ENCODE measurements at regions not wholly inside any gene's neighbourhood (a gene's known extent, or its start where the extent isn't known, plus 50 kb on each side); places are given as distances from the start of the nearest gene placed in this dataset.

DNA sequence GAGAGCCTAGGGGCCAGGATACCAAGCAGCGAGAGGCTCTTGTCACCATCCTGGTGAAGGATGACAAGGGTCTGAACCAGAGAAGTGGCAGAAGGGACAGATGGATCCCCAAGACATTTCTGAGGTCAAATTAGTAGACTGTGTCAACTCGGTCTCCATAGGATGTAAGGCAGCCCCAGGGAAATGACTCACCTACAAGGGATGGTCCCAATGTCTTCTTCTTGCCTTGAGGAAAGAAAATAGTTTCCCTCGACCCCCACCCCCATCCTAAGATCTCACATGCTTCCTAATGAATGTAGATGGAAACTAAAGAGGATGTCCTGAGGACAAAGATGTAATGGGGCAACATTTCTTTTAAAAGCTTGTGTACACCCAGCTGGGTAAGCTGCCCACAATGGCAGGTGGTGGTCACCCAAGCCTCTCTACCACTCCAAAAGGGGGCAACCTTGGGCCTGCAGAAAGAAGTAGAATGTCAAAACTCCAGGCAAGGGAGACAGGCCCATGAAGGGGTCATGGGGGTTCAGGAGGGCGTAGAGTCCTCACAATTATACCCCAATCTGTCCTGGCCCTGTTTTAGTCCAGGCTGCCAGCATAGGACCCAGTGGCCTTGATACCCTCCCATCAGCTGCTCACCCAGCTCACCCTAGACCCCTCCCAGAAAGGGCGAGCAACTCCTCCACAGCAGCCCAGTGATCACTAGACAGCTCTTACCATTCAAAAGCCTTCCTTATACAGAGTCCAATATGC, 187.4 kb downstream of the ACTL7B start:
- Mint-ChIP-seq H3K4me3 (no peak overlapping the region), H3K36me3 (ENCODE audit: insufficient read depth in 1 of 3, low read depth in 3 of 3) (no peaks in the 10 kb centered on the region; a peak in 1 of 7 replicates), H3K27me3 (ENCODE audit: low read depth) (peaks cover 3% of the 10 kb centered on the region; the same call in 1 of the 2 replicates), H3K9me3 (no peaks in the 10 kb centered on the region; a peak in 1 of 5 replicates), H3K4me1 (peaks cover 19% of the 10 kb centered on the region in 2 experiments), H3K27ac (no peak overlapping the region)
- Histone ChIP-seq H2BK12ac (ENCODE audit: insufficient read length, low read depth, low read length) (no peak overlapping the region), H3K23ac (ENCODE audit: insufficient read length, low read depth, low read length) (no peak overlapping the region), H2AK5ac (ENCODE audit: insufficient read length, low read length) (no peak overlapping the region), H3K4ac (ENCODE audit: low read depth, low read length) (no peak overlapping the region), H3K56ac (ENCODE audit: insufficient read length, low read depth, low read length) (no peak overlapping the region), H2BK120ac (ENCODE audit: low read depth, low read length, poor library complexity, severe bottlenecking) (no peak overlapping the region), H3K4me1 (ENCODE audit: insufficient read depth, low read length) (peaks cover 2% of the 10 kb centered on the region; the same call in 1 of the 2 replicates), H3K4me2 (ENCODE audit: insufficient read depth, insufficient read length, low read length) (no peak overlapping the region), H4K8ac (replicated peaks; ENCODE audit: insufficient read length, low read depth, low read length) (no peak overlapping the region), H2BK15ac (ENCODE audit: low read depth, low read length) (no peak overlapping the region), H2BK20ac (ENCODE audit: low read depth, low read length, poor library complexity, severe bottlenecking) (no peak overlapping the region), H3K23me2 (ENCODE audit: insufficient read length, low read depth, low read length, poor library complexity, severe bottlenecking) (no peaks in the 10 kb centered on the region), H3K27me3 (ENCODE audit: insufficient read depth, low read length) (no peaks in the 10 kb centered on the region), H3K9ac (ENCODE audit: extremely low read depth, insufficient read length, low read length) (no peak overlapping the region), H2AFZ (ENCODE audit: low read length) (no peak overlapping the region), H3K79me1 (ENCODE audit: insufficient read depth, low read depth, low read length, poor library complexity, severe bottlenecking) (no peaks in the 10 kb centered on the region), H3K27ac (ENCODE audit: insufficient read length, low read depth, low read length) (no peak overlapping the region), H2BK5ac (ENCODE audit: insufficient read length, low read length) (no peak overlapping the region), H4K91ac (ENCODE audit: insufficient read length, low read depth, low read length) (no peak overlapping the region), H4K5ac (ENCODE audit: insufficient read length, low read depth, low read length) (no peak overlapping the region), H3K14ac (ENCODE audit: insufficient read depth, low read length) (no peak overlapping the region), H3K18ac (ENCODE audit: insufficient read length, low read depth, low read length) (no peak overlapping the region), H4K20me1 (ENCODE audit: control insufficient read depth, insufficient read depth, insufficient read length) (no peaks in the 10 kb centered on the region), H3K9me3 (ENCODE audit: control insufficient read depth, low read depth, low read length) (no peaks in the 10 kb centered on the region), H3T11ph (ENCODE audit: low read length) (no peak overlapping the region), H3K79me2 (ENCODE audit: insufficient read depth, low read length) (no peaks in the 10 kb centered on the region)
- no CpG with 5 or more reads among the region's 5 CpGs for WGBS (ENCODE audit: extremely low coverage, insufficient read length, low lambda C conversion rate)
- TF ChIP-seq, protein P1, sequence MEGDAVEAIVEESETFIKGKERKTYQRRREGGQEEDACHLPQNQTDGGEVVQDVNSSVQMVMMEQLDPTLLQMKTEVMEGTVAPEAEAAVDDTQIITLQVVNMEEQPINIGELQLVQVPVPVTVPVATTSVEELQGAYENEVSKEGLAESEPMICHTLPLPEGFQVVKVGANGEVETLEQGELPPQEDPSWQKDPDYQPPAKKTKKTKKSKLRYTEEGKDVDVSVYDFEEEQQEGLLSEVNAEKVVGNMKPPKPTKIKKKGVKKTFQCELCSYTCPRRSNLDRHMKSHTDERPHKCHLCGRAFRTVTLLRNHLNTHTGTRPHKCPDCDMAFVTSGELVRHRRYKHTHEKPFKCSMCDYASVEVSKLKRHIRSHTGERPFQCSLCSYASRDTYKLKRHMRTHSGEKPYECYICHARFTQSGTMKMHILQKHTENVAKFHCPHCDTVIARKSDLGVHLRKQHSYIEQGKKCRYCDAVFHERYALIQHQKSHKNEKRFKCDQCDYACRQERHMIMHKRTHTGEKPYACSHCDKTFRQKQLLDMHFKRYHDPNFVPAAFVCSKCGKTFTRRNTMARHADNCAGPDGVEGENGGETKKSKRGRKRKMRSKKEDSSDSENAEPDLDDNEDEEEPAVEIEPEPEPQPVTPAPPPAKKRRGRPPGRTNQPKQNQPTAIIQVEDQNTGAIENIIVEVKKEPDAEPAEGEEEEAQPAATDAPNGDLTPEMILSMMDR (conservative IDR thresholded peaks at IDR 0.05) = no peak
- DNase-seq = no peak
